ENCODE measurements at regions not wholly inside any gene's neighbourhood (a gene's known extent, or its start where the extent isn't known, plus 50 kb on each side); places are given as distances from the start of the nearest gene placed in this dataset.

- TF ChIP-seq CTCF (IDR thresholded peaks at IDR 0.05) (no peak), POLR2A (IDR thresholded peaks at IDR 0.05) (no peak)
Measured at GRCh38 chr5:109943701-109944235, 254.0 kb downstream of the MAN2A1 start.
